ENCODE measurements at regions not wholly inside any gene's neighbourhood (a gene's known extent, or its start where the extent isn't known, plus 50 kb on each side); places are given as distances from the start of the nearest gene placed in this dataset.
"Not testable (repeated sequence)": the region's sequence is repeated elsewhere in the genome, so short reads cannot be mapped to it uniquely, and the experiment has no call there.

DNA sequence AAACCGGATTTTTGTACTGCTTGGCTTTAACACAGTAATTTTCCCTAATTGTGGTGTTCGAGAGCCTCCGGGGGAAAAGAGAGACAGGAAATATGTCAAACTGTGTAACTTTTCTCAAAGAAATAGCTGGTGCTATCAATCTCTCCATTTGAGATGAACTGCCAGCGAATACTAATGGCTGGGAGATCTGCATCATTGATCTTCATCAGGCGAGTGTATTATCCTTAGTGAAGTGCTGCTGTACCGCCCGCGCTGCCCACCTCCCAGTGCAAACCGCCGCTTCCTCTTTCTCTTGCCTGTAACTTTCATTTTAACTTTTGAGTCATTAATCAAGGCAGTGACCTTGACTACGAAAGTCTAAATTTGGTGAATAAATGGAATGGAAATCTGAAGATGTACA, 246.1 kb upstream of the ST6GAL2 start:
- DNase-seq = no peak

DNA sequence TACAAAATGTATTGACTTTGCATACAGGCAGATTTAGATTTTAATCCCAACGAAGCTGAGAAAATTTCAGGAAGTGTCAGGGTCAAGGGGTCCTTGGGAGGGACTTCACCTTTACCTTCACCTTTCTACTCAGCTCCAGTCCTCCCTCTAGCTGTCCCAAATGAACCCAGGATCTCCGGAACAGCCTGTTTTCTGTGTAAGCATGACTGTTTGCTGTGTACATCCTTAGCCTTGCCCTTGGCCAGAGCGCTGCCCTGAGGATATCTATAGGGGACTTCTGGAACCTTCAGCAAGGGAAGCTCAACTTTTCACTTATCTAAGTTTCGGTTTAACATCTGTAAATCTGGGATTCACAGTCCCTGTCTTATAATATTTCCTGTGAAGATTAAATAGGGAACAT, 246.8 kb upstream of the ST6GAL2 start:
- DNase-seq = no peak

DNA sequence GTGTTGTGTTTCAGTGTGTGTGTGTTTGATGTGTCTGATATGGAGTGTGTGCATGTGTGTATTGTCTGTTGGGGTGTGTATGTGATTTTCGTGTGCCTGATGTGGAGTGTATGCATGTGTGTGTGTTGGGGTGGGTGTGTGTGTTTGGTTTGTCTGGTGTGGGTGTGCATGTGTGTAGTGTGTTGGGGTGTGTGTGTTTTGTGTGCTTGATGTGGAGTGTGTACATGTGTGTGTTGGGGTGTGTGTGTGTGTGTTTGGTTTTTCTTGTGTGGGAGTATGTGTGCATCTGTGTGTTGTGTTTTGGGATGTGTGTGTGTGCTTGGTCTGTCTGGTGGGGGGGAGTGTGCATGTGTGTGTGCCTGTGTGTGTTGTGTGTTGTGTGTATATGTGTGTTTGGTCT, 247.4 kb upstream of the ST6GAL2 start:
- DNase-seq = no peak

- no peak for DNase-seq
Measured at GRCh38 chr2:107136733-107137132, 250.8 kb upstream of the ST6GAL2 start.

- DNase-seq = no peak
Measured at GRCh38 chr2:107137706-107138105, 251.7 kb upstream of the ST6GAL2 start.

GRCh38 chr2:107146181-107146580, 260.2 kb upstream of the ST6GAL2 start:
- DNase-seq = no peak

- DNase-seq = not testable (repeated sequence)
Measured at GRCh38 chr2:107146645-107147044, 260.7 kb upstream of the ST6GAL2 start.

DNA sequence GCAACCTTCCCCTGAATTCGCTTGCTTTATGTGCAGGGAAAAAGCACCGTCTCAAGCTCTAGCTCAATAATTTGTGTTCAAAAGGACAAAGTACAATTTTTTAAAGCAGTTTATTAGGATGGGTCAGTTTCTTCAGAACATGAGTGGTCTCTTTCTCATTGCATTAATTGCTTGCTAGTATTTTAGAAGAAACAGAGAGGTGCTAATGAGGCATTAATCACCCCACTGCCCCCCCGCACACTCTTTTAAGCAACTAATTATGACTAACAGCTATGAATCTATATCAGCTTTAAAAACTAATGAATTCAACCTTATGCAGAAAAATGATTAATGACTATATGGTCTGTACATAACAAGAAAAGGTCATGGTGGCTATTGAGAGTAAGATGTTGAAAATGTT, 262.1 kb upstream of the ST6GAL2 start:
- no peak for DNase-seq

- no peak for DNase-seq
Measured at GRCh38 chr2:107148496-107148895, 262.5 kb upstream of the ST6GAL2 start.

- DNase-seq = no peak
Measured at GRCh38 chr2:107160640-107161239, 274.8 kb upstream of the ST6GAL2 start.

DNA sequence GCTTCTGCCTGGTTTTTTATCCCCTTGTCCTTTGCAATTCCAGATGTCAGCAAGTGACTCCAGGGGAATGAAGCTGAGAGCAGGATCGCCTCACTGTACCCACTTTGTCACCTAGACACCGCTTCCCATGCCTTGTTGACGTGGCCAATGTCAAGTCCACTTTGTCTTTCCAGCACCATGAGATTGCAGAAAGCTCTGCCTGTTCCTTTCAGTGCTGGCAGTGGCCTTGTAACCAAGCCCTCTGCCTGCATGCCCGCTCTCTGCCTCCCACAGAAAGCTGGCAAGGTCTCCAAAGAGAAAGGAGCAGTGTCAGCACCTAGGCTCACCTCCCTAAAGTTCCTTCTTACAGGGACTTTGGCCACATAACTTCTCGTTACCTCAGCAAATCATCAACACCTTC, 282.2 kb upstream of the ST6GAL2 start:
- no peak for DNase-seq

- DNase-seq = no peak
Measured at GRCh38 chr2:107174171-107174570, 288.2 kb upstream of the ST6GAL2 start.

- no peak for DNase-seq
Measured at GRCh38 chr2:107182981-107183380, 297.0 kb upstream of the ST6GAL2 start.

DNA sequence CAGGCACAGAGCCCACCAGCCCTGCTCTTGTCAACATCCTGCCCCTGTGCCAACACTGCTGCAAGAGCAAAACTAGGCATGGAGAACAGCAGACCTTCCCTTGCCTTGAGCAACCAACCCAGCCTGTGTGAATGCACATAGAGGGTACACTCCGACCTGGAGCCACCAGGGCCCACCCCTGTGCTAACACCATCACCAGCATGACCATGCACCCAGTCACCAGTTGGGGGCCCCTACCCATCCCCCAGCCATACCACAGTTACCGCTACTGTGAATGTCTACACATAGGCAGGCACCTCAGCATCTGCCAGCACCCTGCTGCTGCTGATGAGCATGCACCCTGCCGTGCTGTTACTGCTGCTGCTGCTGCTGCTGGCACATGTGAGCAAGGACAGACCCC, 301.9 kb upstream of the ST6GAL2 start:
- DNase-seq = no peak

GRCh38 chr2:107195631-107196030, 309.7 kb upstream of the ST6GAL2 start:
- DNase-seq = no peak

- peak; percentile 94 for DNase-seq
Measured at GRCh38 chr2:107197594-107198294, 311.8 kb upstream of the ST6GAL2 start.

GRCh38 chr2:107202962-107203591, 317.1 kb upstream of the ST6GAL2 start:
- DNase-seq = no peak

DNA sequence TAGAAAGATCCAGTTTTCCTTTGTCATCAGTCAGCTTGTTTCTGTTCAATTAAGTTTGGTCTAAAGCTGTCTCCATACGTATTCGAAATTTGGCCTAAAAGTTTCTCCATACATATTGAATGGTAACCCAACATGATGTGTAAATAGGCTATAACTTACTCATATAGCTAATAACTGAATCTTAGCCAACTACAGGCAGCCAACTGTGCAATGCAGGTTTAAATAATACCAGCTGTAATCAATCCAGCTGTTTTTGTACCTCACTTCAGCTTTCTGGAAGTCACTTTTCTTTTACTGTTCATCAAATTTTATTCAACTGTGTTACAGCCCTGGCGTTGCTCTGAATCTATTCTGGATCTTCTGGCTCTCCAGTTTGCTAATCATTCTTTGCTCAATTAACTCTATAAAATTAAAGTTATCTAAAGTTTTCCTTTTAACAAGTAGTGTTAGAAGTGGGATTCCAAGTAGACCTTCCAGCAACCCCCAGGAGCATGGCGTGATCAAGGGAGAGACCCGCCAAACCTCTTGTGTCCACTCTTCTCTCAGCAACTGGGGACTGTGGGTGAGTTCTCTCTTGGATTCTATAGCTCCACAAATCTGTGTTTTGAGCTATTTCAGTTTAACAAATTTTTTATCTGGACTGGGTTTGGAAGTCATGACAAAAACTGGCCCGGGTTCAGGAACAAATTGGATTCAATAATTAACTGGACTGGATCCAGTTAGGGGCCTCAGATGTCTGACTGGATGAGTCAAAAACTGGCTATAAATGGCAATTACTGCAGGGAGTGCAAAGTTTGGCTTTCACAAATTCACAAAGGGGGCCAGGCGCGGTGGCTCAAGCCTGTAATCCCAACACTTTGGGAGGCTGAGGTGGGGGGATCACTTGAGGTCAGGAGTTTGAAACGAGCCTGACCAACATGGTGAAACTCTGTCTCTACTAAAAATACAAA, 329.7 kb upstream of the ST6GAL2 start:
- DNase-seq = no peak

- DNase-seq = no peak
Measured at GRCh38 chr2:107218208-107218607, 332.2 kb upstream of the ST6GAL2 start.

GRCh38 chr2:107222466-107222865, 336.5 kb upstream of the ST6GAL2 start:
- DNase-seq = no peak

DNA sequence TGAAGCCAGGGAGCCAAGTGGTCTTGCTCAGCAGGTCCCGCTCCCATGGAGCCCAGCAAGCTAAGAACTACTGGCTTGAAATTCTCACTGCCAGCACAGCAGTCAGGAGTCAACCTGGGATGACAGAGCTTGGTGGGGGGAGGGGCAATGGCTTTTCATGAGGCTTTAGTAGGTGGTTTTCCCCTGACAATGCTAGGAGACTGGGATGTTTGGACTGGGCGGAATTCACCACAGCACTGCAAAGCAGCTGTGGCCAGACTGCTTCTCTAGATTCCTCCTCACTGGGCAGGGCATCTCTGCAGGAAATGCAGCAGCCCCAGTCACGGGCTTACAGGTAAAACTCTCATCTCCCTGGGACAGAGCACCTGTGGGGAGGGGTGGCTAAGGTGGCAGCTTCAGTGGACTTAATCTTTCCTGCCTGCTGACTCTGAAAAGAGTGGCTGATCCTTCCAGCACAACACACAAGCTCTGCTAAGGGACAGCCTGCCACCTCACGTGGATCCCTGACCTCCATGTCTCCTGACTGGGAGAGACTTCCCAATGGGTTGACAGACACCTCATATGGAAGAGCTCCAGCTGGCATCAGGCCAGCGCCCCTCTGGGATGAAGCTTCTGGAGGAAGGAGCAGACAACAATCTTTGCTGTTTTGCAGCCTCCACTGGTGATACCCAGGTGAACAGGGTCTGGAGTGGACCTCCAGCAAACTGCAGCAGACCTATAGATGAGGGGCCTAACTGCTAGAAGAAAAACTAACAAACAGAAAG, 349.7 kb upstream of the ST6GAL2 start:
- DNase-seq = no peak

- no peak for DNase-seq
Measured at GRCh38 chr2:107242811-107243210, 356.8 kb upstream of the ST6GAL2 start.

DNA sequence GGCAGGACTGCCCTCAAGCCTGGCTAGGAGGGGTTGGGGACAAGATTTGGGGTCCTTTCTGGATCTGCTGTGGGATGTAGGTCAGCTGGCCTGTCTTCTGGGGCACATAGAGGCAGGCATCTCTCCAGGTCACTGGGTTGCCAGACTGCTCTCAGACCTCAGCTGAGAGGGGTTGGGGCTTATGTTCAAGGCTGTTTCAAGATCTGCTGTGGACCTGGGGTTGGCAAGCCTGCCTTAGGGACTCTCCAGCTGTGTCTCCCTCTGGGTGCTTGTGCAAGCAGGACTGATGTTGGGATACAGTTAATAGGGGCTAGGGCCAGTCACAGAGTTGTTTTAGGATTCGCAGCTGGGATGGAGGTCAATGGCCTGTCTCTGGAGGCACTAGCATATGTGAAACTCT, 363.0 kb upstream of the ST6GAL2 start:
- DNase-seq = no peak
